ENCODE measurements at regions not wholly inside any gene's neighbourhood (a gene's known extent, or its start where the extent isn't known, plus 50 kb on each side); places are given as distances from the start of the nearest gene placed in this dataset.

- no peak for TF ChIP-seq ARNTL (CRISPR knock-in tag; IDR thresholded peaks at IDR 0.05; ENCODE audit: borderline replicate concordance, low read depth)
- no peak for TF ChIP-seq ZFP3 (CRISPR knock-in tag; IDR thresholded peaks at IDR 0.05)
- no peak for TF ChIP-seq ZFP30 (CRISPR knock-in tag; IDR thresholded peaks at IDR 0.05)
- TF ChIP-seq RARB (CRISPR knock-in tag; IDR thresholded peaks at IDR 0.05): no peak
These were observed 341.1 kb downstream of the BRINP1 start for GRCh38 chr9:119027901-119028699.
